Loucy (cell line): ENCODE measurements at regions not wholly inside any gene's neighbourhood (a gene's known extent, or its start where the extent isn't known, plus 50 kb on each side); places are given as distances from the start of the nearest gene placed in this dataset.

Experiments
- H2AFZ ChIP-seq: fragments of 200-600 bp; sonication (generic); 2 replicates; pipeline ENCODE4 v1.6.0; 2016; ENCODE audit warnings: antibody characterized with exemption, mild to moderate bottlenecking, low read length, moderate library complexity
- H3F3A ChIP-seq: fragments of 200-600 bp; 2 replicates; pipeline ENCODE4 v1.6.0; 2016; ENCODE audit warnings: antibody characterized with exemption, low read depth, mild to moderate bottlenecking
- H3K27me3 ChIP-seq: fragments of 200-600 bp; sonication (generic); 2 replicates; pipeline ENCODE4 v1.6.1; 2014; ENCODE audit warnings: low read length, mild to moderate bottlenecking; ENCODE audit not compliant: insufficient read depth, poor library complexity, severe bottlenecking
- H3K36me3 ChIP-seq: fragments of 200-600 bp; sonication (generic); 2 replicates; pipeline ENCODE4 v1.6.1; 2016; ENCODE audit warnings: low read length; ENCODE audit not compliant: insufficient read depth
- H3K4me1 ChIP-seq: fragments of 200-600 bp; sonication (generic); 2 replicates; pipeline ENCODE4 v1.5.1; 2014; ENCODE audit warnings: low read length, mild to moderate bottlenecking; ENCODE audit not compliant: insufficient read depth, poor library complexity, severe bottlenecking
- H3K4me2 ChIP-seq: fragments of 200-600 bp; sonication (generic); 2 replicates; pipeline ENCODE4 v1.6.0; 2014; ENCODE audit warnings: antibody characterized with exemption, low read length, low read depth, mild to moderate bottlenecking; ENCODE audit not compliant: poor library complexity, severe bottlenecking
- H3K4me3 ChIP-seq: fragments of 200-600 bp; sonication (generic); 2 replicates; pipeline ENCODE4 v1.5.1; 2014; ENCODE audit warnings: low read length, mild to moderate bottlenecking, mixed read lengths; ENCODE audit not compliant: poor library complexity, severe bottlenecking
- H3K79me2 ChIP-seq: fragments of 200-600 bp; sonication (generic); 2 replicates; pipeline ENCODE4 v1.6.1; 2014; ENCODE audit warnings: low read length; ENCODE audit not compliant: insufficient read depth
- H3K9ac ChIP-seq: fragments of 200-600 bp; sonication (generic); 2 replicates; pipeline ENCODE4 v1.6.0; 2014; ENCODE audit warnings: mild to moderate bottlenecking, low read depth, low read length, moderate library complexity; ENCODE audit not compliant: poor library complexity, severe bottlenecking
- H3K9me2 ChIP-seq: fragments of 200-600 bp; sonication (generic); replicated peaks from 2 replicates; pipeline ENCODE4 v1.6.1; 2016; ENCODE audit warnings: low read depth, low read length, mixed read lengths
- H3K9me3 ChIP-seq: fragments of 200-600 bp; sonication (generic); 2 replicates; pipeline ENCODE4 v1.6.1; 2014; ENCODE audit warnings: mild to moderate bottlenecking, antibody characterized with exemption, low read length, low read depth; ENCODE audit not compliant: insufficient read depth
- H4K20me1 ChIP-seq: fragments of 200-600 bp; sonication (generic); 2 replicates; pipeline ENCODE4 v1.6.0; 2014; ENCODE audit warnings: antibody characterized with exemption, low read length, mild to moderate bottlenecking; ENCODE audit not compliant: insufficient read depth, poor library complexity, severe bottlenecking
- EZH2phosphoT487 ChIP-seq: fragments of 200-600 bp; IDR thresholded peaks from 2 replicates; pipeline ENCODE4 v1.6.1; 2018; ENCODE audit warnings: antibody characterized with exemption, mild to moderate bottlenecking, moderate library complexity, borderline replicate concordance
- TF ChIP-seq, protein P1 (sequence below): fragments of 200-600 bp; sonication (generic); conservative IDR thresholded peaks from 2 replicates; pipeline ENCODE4 v1.5.1; 2014; ENCODE audit warnings: mild to moderate bottlenecking, antibody characterized with exemption, low read length

GRCh38 chr7:25574828-25575227 is 346.5 kb upstream of the NPVF start:
- H3K9me3 ChIP-seq = no peaks in the 10 kb centered on the region
- H3F3A ChIP-seq = no peaks in the 10 kb centered on the region
- no peak overlapping the region for H3K9ac ChIP-seq
- H2AFZ ChIP-seq = no peak overlapping the region
- no peaks in the 10 kb centered on the region for H3K27me3 ChIP-seq
- H4K20me1 ChIP-seq = no peaks in the 10 kb centered on the region
- no peak overlapping the region for H3K4me3 ChIP-seq
- no peak overlapping the region for H3K4me2 ChIP-seq
- H3K79me2 ChIP-seq = no peaks in the 10 kb centered on the region
- no peaks in the 10 kb centered on the region for H3K36me3 ChIP-seq
- TF ChIP-seq, protein P1, sequence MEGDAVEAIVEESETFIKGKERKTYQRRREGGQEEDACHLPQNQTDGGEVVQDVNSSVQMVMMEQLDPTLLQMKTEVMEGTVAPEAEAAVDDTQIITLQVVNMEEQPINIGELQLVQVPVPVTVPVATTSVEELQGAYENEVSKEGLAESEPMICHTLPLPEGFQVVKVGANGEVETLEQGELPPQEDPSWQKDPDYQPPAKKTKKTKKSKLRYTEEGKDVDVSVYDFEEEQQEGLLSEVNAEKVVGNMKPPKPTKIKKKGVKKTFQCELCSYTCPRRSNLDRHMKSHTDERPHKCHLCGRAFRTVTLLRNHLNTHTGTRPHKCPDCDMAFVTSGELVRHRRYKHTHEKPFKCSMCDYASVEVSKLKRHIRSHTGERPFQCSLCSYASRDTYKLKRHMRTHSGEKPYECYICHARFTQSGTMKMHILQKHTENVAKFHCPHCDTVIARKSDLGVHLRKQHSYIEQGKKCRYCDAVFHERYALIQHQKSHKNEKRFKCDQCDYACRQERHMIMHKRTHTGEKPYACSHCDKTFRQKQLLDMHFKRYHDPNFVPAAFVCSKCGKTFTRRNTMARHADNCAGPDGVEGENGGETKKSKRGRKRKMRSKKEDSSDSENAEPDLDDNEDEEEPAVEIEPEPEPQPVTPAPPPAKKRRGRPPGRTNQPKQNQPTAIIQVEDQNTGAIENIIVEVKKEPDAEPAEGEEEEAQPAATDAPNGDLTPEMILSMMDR = no peak
- TF ChIP-seq EZH2phosphoT487 = no peak
- H3K9me2 ChIP-seq = no peaks in the 10 kb centered on the region
- peaks cover 18% of the 10 kb centered on the region for H3K4me1 ChIP-seq

GRCh38 chr7:25575634-25576033 is 347.3 kb upstream of the NPVF start:
- Histone ChIP-seq H3K9me3 (no peaks in the 10 kb centered on the region), H3K4me3 (no peak overlapping the region), H3K36me3 (no peaks in the 10 kb centered on the region), H4K20me1 (no peaks in the 10 kb centered on the region), H3K9me2 (no peaks in the 10 kb centered on the region), H3K9ac (no peak overlapping the region), H3K27me3 (no peaks in the 10 kb centered on the region), H3K79me2 (no peaks in the 10 kb centered on the region), H3F3A (no peaks in the 10 kb centered on the region), H2AFZ (no peak overlapping the region), H3K4me2 (no peak overlapping the region), H3K4me1 (peaks cover 18% of the 10 kb centered on the region)
- TF ChIP-seq, protein P1 = no peak
- no peak for TF ChIP-seq EZH2phosphoT487

- Histone ChIP-seq H3K4me3 (no peak overlapping the region), H3F3A (no peaks in the 10 kb centered on the region), H3K9ac (no peak overlapping the region), H2AFZ (no peak overlapping the region), H3K4me2 (no peak overlapping the region), H3K79me2 (no peaks in the 10 kb centered on the region), H3K4me1 (peaks cover 18% of the 10 kb centered on the region), H4K20me1 (no peaks in the 10 kb centered on the region), H3K9me3 (no peaks in the 10 kb centered on the region), H3K9me2 (no peaks in the 10 kb centered on the region), H3K36me3 (no peaks in the 10 kb centered on the region), H3K27me3 (no peaks in the 10 kb centered on the region)
- TF ChIP-seq, protein P1 = no peak
- no peak for TF ChIP-seq EZH2phosphoT487
Measured at GRCh38 chr7:25578991-25579777, 350.9 kb upstream of the NPVF start.
